OCI-LY3 (cell line): ENCODE measurements at regions not wholly inside any gene's neighbourhood (a gene's known extent, or its start where the extent isn't known, plus 50 kb on each side); places are given as distances from the start of the nearest gene placed in this dataset.

ENCODE experiments used
- CTCF ChIP-seq: fragments of 200-600, 300-600 bp; sonication (generic); IDR thresholded peaks from 2 replicates; pipeline ENCODE4 v1.5.1; 2014; ENCODE audit warnings: antibody characterized with exemption, low read length, low read depth
- EZH2phosphoT487 ChIP-seq: fragments of 200-600 bp; shearing (Covaris generic); IDR thresholded peaks from 2 replicates; pipeline ENCODE4 v1.6.1; 2018; ENCODE audit warnings: antibody characterized with exemption, mixed run types, low read depth

DNA sequence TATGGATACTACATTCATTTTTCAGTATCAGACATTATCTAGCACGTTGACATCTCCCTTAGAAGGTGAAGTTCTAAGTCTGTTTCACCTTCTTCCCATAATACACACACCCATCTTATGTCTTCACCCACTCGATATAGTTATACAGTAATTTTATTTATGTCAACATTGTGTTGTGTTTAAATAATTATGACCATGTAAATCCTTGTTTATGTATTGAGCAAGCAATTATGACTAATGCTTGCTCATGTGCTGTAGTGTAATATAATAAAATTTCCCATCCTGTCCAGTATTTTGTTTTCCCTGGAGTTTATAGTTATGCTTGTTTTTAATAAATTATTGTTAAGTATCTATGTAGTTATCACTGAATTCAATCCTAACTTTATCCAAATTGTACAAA, 163.2 kb downstream of the MTX2 start:
- TF ChIP-seq CTCF (no peak), EZH2phosphoT487 (no peak)
